HL-60/S4 treated with phorbol 12-myristate 13-acetate at 8.2 ng/mL for 4 days and 3 days (cell line): ENCODE measurements at regions not wholly inside any gene's neighbourhood (a gene's known extent, or its start where the extent isn't known, plus 50 kb on each side); places are given as distances from the start of the nearest gene placed in this dataset.

Experiments used
- in situ Hi-C: fragments of 300-500 bp; cut with MboI; formaldehyde crosslinking; loops from 2 replicates; pipeline ENCODE4 v1.15.0; 2022; ENCODE audit warnings: low sequenced_read_pairs

- in situ Hi-C loops: no loop called here
These were observed 183.6 kb downstream of the PLPP3 start for GRCh38 chr1:56395776-56396175.

DNA sequence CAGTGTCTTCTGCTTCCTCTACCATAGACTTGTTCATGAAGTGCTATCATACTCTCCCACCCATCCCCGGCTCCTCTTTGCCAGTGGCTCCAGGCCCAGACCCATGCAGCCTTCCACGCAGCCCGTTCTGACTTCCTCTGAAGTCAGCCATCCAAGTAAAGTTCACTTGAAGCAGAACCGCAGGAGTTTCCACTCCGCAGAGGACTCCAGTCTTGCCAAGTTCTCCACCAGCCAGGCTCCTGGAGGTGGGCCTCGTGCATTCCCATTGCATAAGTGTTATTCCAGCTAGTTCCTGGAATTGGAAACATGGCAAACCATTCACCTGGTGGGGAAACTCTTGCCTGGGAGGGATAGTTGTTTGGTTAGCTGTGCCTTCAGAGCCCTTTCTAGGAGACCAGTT lies 185.1 kb downstream of the PLPP3 start:
- in situ Hi-C loops: no loop called here

- in situ Hi-C loops: no loop called here
These were observed 188.2 kb downstream of the PLPP3 start for GRCh38 chr1:56390934-56391731.

DNA sequence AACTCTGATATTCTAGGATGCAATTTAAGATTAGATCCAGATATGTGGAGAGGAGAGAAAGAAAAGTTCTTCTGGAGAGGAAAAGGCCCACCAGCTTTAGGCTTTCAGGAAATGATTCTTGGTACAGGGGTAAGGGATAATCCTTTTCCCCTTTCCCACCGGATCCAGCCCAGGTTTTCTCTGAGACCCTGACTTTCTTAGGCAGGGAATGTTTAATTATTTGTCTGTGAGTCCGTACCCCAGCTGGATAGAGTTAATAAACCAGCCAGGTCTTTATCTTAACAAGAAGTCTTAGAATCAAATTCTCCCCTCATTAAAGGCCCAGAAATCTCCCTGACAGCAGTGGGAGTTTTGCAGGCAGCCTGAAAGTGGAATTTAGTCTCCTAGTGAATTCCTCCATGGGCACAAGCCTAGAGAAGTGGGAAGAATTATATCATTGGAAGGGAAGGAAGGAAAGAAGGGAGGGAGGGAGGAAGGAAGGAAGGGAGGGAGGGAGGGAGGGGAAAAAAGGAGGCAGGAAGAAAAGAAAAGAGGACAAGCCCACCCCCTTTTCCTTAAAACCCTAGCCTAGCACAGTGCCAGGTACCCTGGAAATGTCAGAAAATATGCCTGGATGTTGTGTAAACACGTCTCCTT lies 189.0 kb downstream of the PLPP3 start:
- in situ Hi-C loops: no loop called here

- in situ Hi-C loops: no loop called here
These were observed 189.6 kb downstream of the PLPP3 start for GRCh38 chr1:56389813-56390212.

GRCh38 chr1:56387071-56387740 lies 192.2 kb downstream of the PLPP3 start:
- in situ Hi-C loops: no loop called here

DNA sequence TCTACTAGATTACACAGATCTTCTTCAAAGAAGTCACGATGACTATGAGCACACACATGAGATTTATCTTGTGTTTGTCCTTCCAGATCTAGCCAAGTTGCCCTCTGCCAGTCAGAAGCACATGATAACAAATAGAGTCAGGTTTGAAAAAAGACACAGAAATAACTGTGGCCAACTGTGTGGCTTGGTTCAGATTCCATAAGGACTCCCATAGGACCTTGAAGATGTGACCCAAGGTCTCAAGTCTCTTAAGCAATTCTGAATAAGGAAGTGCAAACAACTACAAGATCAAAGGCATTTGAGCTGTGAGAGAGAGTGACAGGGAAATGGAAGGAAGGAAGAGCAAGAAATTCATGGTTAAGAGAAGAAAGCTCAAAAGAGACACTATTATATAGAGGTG lies 194.0 kb downstream of the PLPP3 start:
- in situ Hi-C loops: no loop called here

- in situ Hi-C loops: no loop called here
These were observed 196.4 kb downstream of the PLPP3 start for GRCh38 chr1:56382929-56383328.

DNA sequence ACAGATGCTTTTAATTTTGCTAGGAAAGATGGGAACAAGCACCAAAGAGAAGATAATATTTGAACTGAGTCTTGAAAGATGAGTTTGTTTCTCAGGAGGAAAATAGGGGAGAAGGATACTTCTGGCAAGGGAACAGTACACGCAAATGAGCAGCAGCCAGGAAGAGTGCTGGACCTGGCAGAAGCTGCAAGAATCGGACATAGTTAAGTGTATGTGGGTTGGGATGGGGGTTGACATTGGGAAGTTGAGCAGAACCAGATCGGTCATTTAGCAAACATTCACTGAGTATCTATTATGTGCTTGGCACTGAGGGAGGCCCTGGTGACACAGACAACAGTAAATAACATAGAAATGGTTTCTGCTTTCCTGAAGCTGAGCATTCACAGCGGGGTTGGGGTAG lies 198.8 kb downstream of the PLPP3 start:
- in situ Hi-C loops: no loop called here

DNA sequence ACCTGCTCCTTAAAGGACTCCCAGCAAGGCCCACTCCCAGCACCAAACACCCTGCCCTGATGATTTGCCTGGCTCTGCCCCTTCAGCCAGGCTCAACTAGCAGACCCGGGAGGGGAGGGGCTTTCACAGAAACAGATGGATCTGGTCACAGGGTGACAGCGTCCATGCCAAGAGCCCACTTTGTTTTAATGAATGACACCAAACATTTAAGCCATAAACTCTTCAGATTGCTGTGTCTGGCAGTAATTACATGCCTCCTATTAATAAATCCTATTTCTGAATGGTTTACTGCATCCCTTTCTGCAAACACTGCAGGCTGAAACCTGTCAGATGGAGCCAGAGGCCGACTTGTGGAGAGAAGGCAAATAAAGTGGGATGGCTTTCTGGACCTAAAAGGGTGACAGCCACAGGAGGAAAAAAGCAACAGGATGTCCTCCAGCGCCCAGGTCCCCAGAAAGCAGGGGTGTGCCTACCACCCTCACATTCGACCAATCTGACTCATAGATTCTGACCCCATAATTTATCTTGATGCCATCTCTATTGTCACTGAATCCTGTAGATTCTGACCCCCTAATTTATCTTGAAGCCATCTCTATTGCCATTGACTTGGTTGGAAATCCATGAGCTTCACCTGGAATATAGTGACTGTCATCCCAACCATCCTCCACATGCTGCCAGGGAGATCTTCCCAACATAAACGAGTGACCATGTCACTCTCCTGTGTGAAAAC lies 200.9 kb downstream of the PLPP3 start:
- in situ Hi-C loops: no loop called here

DNA sequence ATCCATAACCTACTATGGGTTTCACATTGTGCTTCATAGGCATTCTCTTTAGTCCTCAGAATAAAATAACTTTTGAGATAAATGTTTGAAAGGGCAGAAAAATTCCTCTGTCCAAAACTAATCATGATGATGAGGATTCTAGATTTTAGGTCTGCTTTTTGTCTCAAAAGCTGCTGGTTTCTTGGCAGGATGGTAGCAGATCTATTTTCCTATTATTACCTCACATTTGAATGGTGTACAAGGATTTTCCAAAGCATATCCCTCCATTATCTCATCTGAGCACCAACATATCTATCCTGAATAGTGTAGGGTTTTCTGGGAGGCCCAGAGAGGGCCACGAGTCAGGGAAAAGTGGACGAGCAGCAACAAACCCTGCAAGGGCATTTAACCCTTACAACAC lies 201.9 kb downstream of the PLPP3 start:
- in situ Hi-C loops: no loop called here

DNA sequence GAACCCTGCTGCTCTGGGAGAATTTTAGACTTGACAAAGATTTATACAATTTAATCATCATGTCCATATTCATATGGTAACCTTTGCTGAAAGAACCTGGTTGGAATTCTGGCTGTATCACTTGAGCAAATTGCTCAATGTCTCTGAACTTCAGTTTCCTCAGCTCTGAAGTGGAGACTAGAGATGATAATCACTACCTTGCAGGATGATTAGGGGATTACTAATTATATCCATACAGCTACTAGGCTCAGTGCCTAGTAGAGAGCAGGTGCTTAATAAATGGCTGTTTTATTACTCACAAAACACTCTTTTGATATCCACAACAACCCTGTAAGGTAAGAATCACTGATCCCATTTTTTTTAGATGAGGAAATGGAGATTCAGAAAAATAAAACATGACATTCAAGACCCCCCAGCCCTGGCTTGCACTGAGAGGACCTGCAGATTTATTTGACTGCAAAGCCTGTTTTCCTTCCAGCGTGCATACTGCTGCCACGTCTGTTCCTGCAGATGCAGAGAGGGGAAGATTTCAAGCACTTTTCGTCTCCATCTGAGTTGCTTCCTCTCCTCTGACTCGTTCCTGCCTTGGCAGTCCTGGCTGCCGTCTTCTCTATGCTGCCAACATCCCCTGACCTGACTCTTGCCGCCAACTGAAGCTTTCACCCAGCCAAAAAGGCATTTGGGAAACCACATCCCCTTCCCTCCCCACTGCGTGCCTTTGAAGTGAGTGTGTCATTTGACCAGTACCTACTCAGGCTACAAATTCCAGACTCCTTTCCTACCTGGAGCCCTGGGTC lies 203.0 kb downstream of the PLPP3 start:
- in situ Hi-C loops: no loop called here

DNA sequence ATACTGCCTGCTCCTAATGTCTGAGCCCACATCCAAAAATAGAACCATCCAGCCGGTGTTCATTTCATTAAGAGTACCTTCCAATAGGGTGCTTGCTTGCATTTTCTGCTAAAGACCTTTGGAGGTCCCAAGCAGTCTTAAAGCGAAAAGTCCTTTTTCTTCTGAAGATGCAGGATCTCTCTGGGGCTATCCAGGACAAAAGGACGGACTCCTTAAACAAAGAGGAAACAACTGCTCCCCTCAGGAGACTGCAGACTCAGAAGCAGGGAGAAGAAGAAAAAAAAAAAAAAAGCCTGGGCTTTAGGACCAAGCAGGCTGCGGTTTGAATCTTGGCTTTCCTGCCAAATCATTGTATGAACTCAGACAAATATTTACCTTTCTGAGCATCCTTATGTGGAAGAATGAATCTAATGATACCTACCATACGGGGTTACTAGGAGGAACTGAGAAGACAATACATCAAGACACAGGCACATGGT lies 204.0 kb downstream of the PLPP3 start:
- in situ Hi-C loops: no loop called here

GRCh38 chr1:56374026-56374974 lies 205.1 kb downstream of the PLPP3 start:
- in situ Hi-C loops: no loop called here

GRCh38 chr1:56370513-56370912 lies 208.8 kb downstream of the PLPP3 start:
- in situ Hi-C loops: no loop called here

- in situ Hi-C loops: no loop called here
These were observed 216.2 kb downstream of the PLPP3 start for GRCh38 chr1:56363007-56363770.

DNA sequence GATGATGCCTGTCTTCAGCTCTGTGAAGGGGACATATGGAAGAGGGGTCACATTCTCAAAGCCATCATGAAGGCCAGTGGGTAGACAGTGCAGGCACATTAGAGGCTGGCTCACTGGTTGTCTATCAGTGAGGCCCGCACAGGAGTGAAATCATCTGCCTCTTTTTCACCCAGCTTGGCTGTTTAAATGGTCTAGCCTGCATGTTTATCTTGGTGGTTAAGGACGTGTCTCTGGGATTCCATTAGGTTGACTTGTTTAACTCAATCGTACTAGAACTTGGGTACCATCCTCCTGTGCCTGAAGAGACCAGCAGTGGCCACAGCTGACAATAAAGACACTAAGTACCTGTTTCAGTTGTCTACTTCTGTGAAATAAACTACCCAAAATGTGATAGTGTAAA lies 219.3 kb downstream of the PLPP3 start:
- in situ Hi-C loops: no loop called here

- in situ Hi-C loops: no loop called here
These were observed 220.3 kb downstream of the PLPP3 start for GRCh38 chr1:56359056-56359455.
